ENCODE measurements at regions not wholly inside any gene's neighbourhood (a gene's known extent, or its start where the extent isn't known, plus 50 kb on each side); places are given as distances from the start of the nearest gene placed in this dataset.

GRCh38 chr11:115912484-115912945 lies 408.3 kb upstream of the CADM1 start:
- no peak overlapping the region for H3K4me2 ChIP-seq (ENCODE audit: extremely low read depth, insufficient read depth, low read length)
- H3K4me3 ChIP-seq (replicated peaks in 1 of 4; ENCODE audit: control extremely low read depth in 1 of 4, insufficient read depth in 1 of 4, low read depth in 3 of 4, low read length in 4 of 4): no peak overlapping the region
- H3K27me3 ChIP-seq (ENCODE audit: control insufficient read depth, insufficient read depth, low read length): no peaks in the 10 kb centered on the region
- H3K36me3 ChIP-seq (ENCODE audit: control insufficient read depth, insufficient read depth, low read length): no peaks in the 10 kb centered on the region
- no peaks in the 10 kb centered on the region for H3K9me3 ChIP-seq (ENCODE audit: control insufficient read depth, insufficient read depth, low read depth, low read length)
- TF ChIP-seq EZH2 (IDR thresholded peaks at IDR 0.05; ENCODE audit: low read length, missing control alignments) (no peak), CTCF (conservative IDR thresholded peaks at IDR 0.05 in 1 of 2, IDR thresholded peaks at IDR 0.05 in 1 of 2; ENCODE audit: low read depth in 1 of 2, low read length in 2 of 2) (peak in 1 of 2 donors; percentile 8)
- H4K20me1 ChIP-seq (ENCODE audit: control insufficient read depth, extremely low read depth, insufficient read depth, low read length): no peaks in the 10 kb centered on the region
- peak in 1 of 2 donors; percentile 35 for DNase-seq (ENCODE audit: low read depth in 2 of 2)
- no peak overlapping the region for H3K27ac ChIP-seq (ENCODE audit: insufficient read depth, low read length)
- H3K4me1 ChIP-seq (ENCODE audit: control insufficient read depth, extremely low read depth, insufficient read depth, low read length): no peaks in the 10 kb centered on the region
- H2AFZ ChIP-seq (ENCODE audit: low read length): no peak overlapping the region
- H3K9ac ChIP-seq (ENCODE audit: insufficient read depth, low read length): no peak overlapping the region
- H3K79me2 ChIP-seq (ENCODE audit: control insufficient read depth, insufficient read depth, low read length): no peaks in the 10 kb centered on the region

GRCh38 chr11:115911613-115912346 lies 407.6 kb upstream of the CADM1 start:
- H3K79me2 ChIP-seq (ENCODE audit: control insufficient read depth, insufficient read depth, low read length): no peaks in the 10 kb centered on the region
- no peak overlapping the region for H3K27ac ChIP-seq (ENCODE audit: insufficient read depth, low read length)
- no peaks in the 10 kb centered on the region for H3K4me1 ChIP-seq (ENCODE audit: control insufficient read depth, extremely low read depth, insufficient read depth, low read length)
- TF ChIP-seq EZH2 (IDR thresholded peaks at IDR 0.05; ENCODE audit: low read length, missing control alignments): no peak
- no peak overlapping the region for H3K9ac ChIP-seq (ENCODE audit: insufficient read depth, low read length)
- H2AFZ ChIP-seq (ENCODE audit: low read length): no peak overlapping the region
- no peaks in the 10 kb centered on the region for H3K36me3 ChIP-seq (ENCODE audit: control insufficient read depth, insufficient read depth, low read length)
- H3K9me3 ChIP-seq (ENCODE audit: control insufficient read depth, insufficient read depth, low read depth, low read length): no peaks in the 10 kb centered on the region
- no peak overlapping the region for H3K4me2 ChIP-seq (ENCODE audit: extremely low read depth, insufficient read depth, low read length)
- DNase-seq (ENCODE audit: low read depth in 2 of 2): peak in 1 of 2 donors; percentile 8
- H4K20me1 ChIP-seq (ENCODE audit: control insufficient read depth, extremely low read depth, insufficient read depth, low read length): no peaks in the 10 kb centered on the region
- H3K27me3 ChIP-seq (ENCODE audit: control insufficient read depth, insufficient read depth, low read length): no peaks in the 10 kb centered on the region
- H3K4me3 ChIP-seq (replicated peaks in 1 of 4; ENCODE audit: control extremely low read depth in 1 of 4, insufficient read depth in 1 of 4, low read depth in 3 of 4, low read length in 4 of 4): no peak overlapping the region

GRCh38 chr11:115910379-115910778 lies 406.2 kb upstream of the CADM1 start:
- Histone ChIP-seq H3K4me2 (ENCODE audit: extremely low read depth, insufficient read depth, low read length) (no peak overlapping the region), H3K27me3 (ENCODE audit: control insufficient read depth, insufficient read depth, low read length) (no peaks in the 10 kb centered on the region), H3K9me3 (ENCODE audit: control insufficient read depth, insufficient read depth, low read depth, low read length) (no peaks in the 10 kb centered on the region), H3K4me1 (ENCODE audit: control insufficient read depth, extremely low read depth, insufficient read depth, low read length) (no peaks in the 10 kb centered on the region), H2AFZ (ENCODE audit: low read length) (no peak overlapping the region), H4K20me1 (ENCODE audit: control insufficient read depth, extremely low read depth, insufficient read depth, low read length) (no peaks in the 10 kb centered on the region), H3K4me3 (replicated peaks in 1 of 4; ENCODE audit: control extremely low read depth in 1 of 4, insufficient read depth in 1 of 4, low read depth in 3 of 4, low read length in 4 of 4) (no peak overlapping the region), H3K9ac (ENCODE audit: insufficient read depth, low read length) (no peak overlapping the region), H3K79me2 (ENCODE audit: control insufficient read depth, insufficient read depth, low read length) (no peaks in the 10 kb centered on the region), H3K36me3 (ENCODE audit: control insufficient read depth, insufficient read depth, low read length) (no peaks in the 10 kb centered on the region), H3K27ac (ENCODE audit: insufficient read depth, low read length) (no peak overlapping the region)
- TF ChIP-seq CTCF (conservative IDR thresholded peaks at IDR 0.05 in 1 of 2, IDR thresholded peaks at IDR 0.05 in 1 of 2; ENCODE audit: low read depth in 1 of 2, low read length in 2 of 2) (no peak), EZH2 (IDR thresholded peaks at IDR 0.05; ENCODE audit: low read length, missing control alignments) (no peak)
- peak; percentile 40 to 45 for DNase-seq (ENCODE audit: low read depth in 2 of 2)
